HG02642 (cell line): ENCODE measurements at regions not wholly inside any gene's neighbourhood (a gene's known extent, or its start where the extent isn't known, plus 50 kb on each side); places are given as distances from the start of the nearest gene placed in this dataset.

ENCODE experiments used
- ATAC-seq: cut with Tn5 transposase; IDR thresholded peaks from one replicate; pipeline ENCODE4 v1.9.1; 2021; ENCODE audit warnings: mild to moderate bottlenecking; ENCODE audit not compliant: unreplicated experiment, poor library complexity

GRCh38 chr2:195606179-195606578, 50.8 kb upstream of the SLC39A10 start:
- ATAC-seq, result no peak

GRCh38 chr2:195604706-195605105, 52.3 kb upstream of the SLC39A10 start:
- no peak for ATAC-seq

- ATAC-seq, result no peak
These were observed 53.0 kb upstream of the SLC39A10 start for GRCh38 chr2:195603998-195604397.

- ATAC-seq, result no peak
These were observed 53.6 kb upstream of the SLC39A10 start for GRCh38 chr2:195603408-195603807.

DNA sequence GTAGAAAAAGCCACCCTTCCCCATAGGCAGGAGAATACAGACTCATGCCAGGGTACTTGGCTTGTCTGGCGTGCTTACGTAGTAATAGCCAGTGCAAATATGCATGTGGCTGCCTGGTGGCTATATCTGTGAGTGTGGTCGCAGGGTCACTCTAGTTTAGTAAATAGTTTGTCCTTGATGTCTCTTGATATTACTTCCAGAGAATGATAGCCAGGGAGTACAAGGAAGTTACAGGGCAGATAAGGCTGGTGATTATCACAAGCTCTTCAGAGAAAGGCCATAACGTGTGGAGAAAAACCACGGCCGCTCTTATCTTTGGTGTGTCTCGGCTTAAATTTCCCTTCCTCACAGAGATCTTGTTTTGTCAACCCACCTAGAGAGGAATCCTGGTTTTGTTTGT, 54.3 kb upstream of the SLC39A10 start:
- no peak for ATAC-seq

GRCh38 chr2:195601361-195601760, 55.7 kb upstream of the SLC39A10 start:
- ATAC-seq, result no peak

DNA sequence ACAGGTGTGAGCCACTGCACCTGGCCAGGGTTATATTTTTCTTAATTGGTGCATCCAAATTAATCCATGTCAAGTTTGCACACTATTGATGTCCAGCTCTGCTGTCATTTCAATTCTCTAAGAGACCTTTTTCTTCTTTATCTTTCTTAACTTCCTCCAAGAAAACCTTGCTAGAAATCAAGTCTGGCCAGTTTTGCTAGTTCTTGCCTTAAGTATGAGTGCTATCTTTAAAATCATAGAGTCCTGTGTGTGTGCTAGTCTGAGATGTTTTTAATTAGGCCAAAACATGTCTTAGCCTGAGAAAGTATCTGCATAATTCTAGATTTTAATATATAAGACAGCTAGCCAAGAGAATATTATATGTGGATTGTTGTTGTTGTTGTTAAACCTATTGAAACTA, 56.2 kb upstream of the SLC39A10 start:
- ATAC-seq, result no peak

- ATAC-seq, result no peak
These were observed 60.2 kb upstream of the SLC39A10 start for GRCh38 chr2:195596840-195597239.

DNA sequence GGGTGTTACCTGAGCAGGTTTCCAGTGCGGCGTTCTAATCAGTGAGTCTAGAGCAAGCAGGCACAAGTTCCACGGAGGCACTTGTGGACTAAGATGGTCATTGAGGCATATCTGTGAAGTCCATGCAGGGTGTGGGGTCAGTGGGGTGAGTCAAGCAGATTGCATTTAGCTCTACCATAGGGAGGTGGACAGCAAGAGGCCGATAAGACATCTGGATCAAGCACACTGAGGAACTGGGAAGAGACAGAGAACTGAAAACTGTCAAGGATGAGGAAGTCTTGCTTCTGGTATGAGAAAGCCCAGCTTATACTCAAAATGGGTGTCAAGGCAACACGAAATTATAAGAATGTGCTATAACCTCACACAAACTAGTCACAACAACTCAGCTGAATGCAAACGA, 61.2 kb upstream of the SLC39A10 start:
- ATAC-seq, result no peak

DNA sequence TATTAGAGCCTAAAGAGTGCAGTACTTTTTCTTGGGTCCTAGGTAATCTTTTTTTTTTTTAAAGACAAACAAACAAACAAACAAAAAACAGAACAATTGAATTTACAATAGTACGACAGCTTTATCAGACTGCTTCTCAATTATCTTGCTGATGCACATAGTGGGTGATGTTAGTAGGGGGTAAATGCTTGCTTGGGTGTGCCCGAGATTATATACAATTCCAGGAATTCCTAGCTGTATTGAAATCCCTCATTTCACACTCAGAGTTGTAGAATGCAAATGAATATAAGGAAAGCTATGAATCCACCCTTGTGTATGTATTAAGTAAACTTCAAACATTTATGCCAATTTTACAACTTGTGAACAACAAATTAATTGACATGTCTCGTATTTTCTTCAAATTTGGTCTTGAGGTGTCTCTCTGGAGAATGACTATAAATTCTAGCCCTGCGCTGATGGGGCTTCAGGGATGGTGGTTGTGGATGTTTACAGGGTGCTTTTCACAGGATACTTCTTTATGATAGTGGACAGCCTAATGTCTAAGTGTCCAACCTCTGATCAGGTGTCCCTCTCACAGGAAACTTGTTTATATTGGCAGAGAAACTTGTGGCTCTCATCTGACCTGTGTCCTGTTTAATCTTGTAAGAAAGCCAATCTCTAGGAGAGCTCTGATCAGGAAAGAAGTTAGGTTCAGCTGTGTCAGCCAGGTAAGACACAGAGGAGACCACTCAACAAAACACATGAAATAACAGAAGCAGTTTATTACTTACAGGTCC, 61.9 kb upstream of the SLC39A10 start:
- ATAC-seq, result no peak

GRCh38 chr2:195594248-195594647, 62.8 kb upstream of the SLC39A10 start:
- ATAC-seq, result no peak

- ATAC-seq, result no peak
These were observed 64.9 kb upstream of the SLC39A10 start for GRCh38 chr2:195592105-195592504.

DNA sequence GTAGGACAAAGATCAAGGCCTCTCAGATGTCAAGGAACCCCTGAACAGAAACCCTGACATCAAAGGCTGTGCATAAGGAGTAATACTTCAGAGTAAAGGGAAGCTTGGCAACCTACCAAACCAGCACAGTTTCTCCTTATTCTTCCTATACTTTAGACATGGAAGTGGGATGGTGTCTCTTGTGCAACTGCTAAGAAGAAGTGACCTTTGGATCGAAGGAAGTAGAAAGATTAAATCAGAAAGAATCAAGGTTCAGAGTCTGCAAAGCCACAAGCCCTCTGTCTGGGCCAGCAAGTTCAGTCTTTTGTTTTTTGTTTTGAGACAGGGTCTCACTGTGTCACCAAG, 66.2 kb upstream of the SLC39A10 start:
- no peak for ATAC-seq

DNA sequence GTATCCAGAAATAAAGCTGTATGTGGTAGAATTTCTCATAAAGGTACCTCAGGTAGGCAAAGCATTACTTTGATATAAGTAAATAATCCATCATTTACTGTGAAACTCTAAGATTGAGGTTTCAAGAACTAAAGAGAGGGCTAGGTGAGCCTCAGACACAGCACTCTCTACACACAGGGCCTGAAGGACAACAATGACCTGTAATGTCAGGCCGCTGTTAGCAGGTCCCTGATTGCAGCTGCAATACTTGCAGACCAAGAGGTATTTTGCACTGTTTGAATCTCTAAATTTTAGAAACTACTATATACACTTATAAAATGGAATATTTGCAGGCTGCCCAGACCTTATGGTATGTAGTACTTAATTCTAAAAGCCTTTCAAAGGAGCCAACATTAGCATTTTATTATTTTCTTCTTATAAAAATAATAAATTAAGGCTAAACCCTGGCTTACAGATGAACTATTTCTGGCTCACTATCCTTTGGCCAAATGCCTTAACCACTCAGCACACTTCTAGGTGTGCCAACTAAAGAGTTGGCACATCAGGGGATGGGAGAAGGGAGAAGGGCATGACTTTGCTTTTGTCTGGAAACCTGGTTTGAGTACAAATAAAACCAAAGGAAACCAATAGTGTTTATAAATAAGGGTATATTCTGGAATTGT, 66.7 kb upstream of the SLC39A10 start:
- ATAC-seq, result no peak

GRCh38 chr2:195587966-195588365, 69.1 kb upstream of the SLC39A10 start:
- ATAC-seq, result no peak

DNA sequence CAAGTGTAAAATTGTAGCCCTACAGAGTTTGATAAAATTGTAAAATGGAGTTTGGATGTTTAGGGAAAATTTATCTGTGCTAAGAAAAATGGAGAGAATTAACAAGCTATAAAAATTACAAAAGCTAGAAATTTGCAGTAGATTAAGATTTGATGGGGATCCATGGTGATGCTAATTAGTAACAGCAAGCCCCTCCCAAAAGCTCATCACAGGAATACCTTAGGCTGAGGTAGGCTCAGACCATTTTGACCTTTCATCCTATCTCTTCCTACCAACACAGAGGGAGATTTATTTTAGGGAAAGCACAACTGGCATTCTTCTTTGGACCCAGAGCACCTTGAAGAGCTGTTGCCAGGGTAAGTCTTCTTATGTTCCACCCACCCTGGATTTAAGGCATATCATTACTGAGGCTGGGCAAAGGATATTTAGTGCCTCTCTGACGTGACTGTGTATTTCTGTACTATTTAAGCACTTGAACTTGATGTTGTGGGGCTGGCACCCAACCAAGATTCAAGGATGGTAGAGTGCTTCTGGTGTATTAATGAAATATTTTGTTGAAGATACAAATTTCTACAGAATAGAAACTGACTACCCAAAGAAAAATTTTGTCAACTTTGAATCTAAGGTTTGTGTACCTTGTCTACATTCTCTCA, 70.8 kb upstream of the SLC39A10 start:
- no peak for ATAC-seq

- ATAC-seq, result no peak
These were observed 74.8 kb upstream of the SLC39A10 start for GRCh38 chr2:195582188-195582587.

DNA sequence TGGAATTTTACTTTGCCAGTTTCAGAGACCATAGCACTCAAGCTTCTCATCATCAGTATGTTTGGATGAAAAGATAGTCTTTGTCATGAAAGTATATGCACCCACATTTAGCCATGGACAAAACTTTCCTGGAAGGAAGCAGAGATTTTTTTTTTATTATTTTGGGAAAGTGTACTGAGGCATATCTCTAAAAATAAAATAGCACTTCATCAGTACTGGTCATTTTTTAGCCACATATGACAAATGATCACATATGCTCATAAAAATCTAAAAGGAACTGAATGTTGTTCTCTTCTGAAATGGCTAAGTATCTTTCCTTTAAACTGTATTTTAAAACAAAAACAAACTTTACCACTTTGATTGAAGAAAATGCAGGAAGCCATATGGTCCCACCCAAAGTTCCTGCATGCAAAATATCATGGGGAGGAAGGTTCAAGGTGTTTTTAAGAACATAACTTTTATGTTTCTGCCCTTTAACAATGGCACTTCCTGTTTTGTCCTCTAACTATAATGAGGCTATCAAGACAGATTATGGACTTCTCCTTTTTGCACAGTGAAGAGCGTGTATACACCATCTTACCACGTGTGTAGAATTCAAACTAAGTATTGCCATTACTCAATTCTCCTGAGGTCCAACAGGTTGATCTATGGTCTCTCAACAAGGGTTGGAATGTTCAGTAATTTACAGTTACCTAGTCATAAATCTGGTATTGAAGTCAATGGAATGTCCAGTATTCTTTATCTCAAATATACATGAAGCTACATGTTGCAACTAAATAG, 77.1 kb upstream of the SLC39A10 start:
- ATAC-seq, result peak; percentile 50

DNA sequence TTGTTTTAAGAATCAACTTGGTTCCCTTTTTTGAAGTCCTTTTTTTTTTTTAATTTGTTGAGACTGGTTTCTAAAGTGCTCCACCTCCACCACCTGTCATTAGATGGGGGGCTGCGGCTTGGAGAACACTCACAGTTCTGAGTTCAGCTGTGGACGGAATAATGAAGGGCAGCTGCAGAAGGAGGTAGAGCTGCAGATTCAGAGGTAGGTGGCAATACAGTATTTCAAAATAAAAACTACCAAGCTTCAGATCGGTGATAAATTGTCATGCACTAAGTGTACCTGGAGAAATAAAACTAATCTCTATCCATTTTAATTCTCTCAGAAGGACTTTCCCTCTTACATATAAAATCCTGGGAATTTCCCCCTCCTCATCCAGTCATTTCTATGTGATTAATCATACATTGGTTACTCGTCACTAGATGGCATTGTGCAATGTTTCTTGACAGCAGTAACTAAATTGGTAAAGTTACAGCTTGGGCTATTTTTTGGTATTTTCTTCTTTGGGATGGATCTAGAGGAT, 81.1 kb upstream of the SLC39A10 start:
- ATAC-seq, result peak; percentile 70

DNA sequence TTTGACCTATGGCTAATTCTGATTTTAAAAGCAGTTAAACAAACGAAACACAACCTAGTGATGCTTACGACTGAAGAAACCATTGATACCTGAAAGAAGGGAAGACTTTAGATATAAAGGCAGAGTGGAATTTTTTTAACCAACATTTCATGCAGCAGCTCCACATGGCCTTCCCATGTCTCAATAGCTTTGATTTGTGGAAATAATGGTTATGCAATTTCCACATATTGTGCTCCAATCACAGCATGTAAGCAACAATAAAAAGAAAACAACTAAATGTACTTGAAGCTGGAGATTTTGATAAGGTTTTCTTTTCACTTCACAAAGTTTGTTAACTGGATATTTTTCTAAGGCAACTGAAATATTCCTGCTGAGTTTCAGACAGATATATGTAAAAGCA, 82.0 kb upstream of the SLC39A10 start:
- ATAC-seq, result no peak

DNA sequence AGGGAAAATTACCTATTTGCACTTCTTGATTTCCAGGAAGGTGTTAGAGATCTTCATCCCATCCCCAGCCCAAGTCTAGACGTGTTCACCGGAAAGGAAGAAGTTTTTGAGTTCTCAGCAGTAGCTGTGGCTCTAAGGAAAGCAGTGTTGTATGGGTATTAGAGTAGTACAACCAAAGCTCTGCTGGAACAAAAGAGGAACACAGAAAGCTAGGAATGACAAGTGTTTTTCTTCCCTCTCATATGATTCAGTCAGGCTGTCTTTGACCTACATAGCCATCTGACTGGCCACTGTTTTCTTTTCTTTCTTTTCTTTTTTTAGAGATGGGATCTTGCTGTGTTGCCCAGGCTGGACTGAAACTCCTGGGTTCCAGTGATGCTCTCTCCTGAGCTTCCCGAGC, 82.7 kb upstream of the SLC39A10 start:
- no peak for ATAC-seq
